GM19238 (cell line): ENCODE measurements at regions not wholly inside any gene's neighbourhood (a gene's known extent, or its start where the extent isn't known, plus 50 kb on each side); places are given as distances from the start of the nearest gene placed in this dataset.
A peak's percentile ranks its signal among the peaks of the same experiment; 100 is the strongest.

Experiments used
- DNase-seq: peaks from one replicate; pipeline ENCODE4 v3.0.0; 2011; ENCODE audit warnings: low spot score; ENCODE audit not compliant: insufficient read length

- DNase-seq: no peak
Measured at GRCh38 chr15:70475407-70475781, 288.0 kb downstream of the UACA start.

- no peak for DNase-seq
Measured at GRCh38 chr15:70474471-70475406, 288.6 kb downstream of the UACA start.

- no peak for DNase-seq
Measured at GRCh38 chr15:70473581-70474370, 289.6 kb downstream of the UACA start.

GRCh38 chr15:70471517-70471916 is 291.8 kb downstream of the UACA start:
- DNase-seq: no peak

- DNase-seq: no peak
Measured at GRCh38 chr15:70470556-70471191, 292.7 kb downstream of the UACA start.

GRCh38 chr15:70469651-70470555 is 293.5 kb downstream of the UACA start:
- no peak for DNase-seq

- no peak for DNase-seq
Measured at GRCh38 chr15:70469182-70469581, 294.2 kb downstream of the UACA start.

- peak; percentile 47 for DNase-seq
Measured at GRCh38 chr15:70466895-70467529, 296.3 kb downstream of the UACA start.

GRCh38 chr15:70466305-70466704 is 297.1 kb downstream of the UACA start:
- no peak for DNase-seq

- DNase-seq: no peak
Measured at GRCh38 chr15:70465812-70466211, 297.5 kb downstream of the UACA start.

GRCh38 chr15:70463453-70463834 is 299.9 kb downstream of the UACA start:
- no peak for DNase-seq

GRCh38 chr15:70461992-70462391 is 301.4 kb downstream of the UACA start:
- no peak for DNase-seq

GRCh38 chr15:70461017-70461416 is 302.3 kb downstream of the UACA start:
- no peak for DNase-seq

GRCh38 chr15:70459312-70459711 is 304.0 kb downstream of the UACA start:
- no peak for DNase-seq

- DNase-seq: no peak
Measured at GRCh38 chr15:70453766-70454165, 309.6 kb downstream of the UACA start.

GRCh38 chr15:70453238-70453637 is 310.1 kb downstream of the UACA start:
- no peak for DNase-seq

GRCh38 chr15:70451821-70452653 is 311.3 kb downstream of the UACA start:
- DNase-seq: no peak

GRCh38 chr15:70450142-70450443 is 313.3 kb downstream of the UACA start:
- no peak for DNase-seq

- DNase-seq: no peak
Measured at GRCh38 chr15:70449311-70450141, 313.8 kb downstream of the UACA start.
